Loucy (cell line): ENCODE measurements at regions not wholly inside any gene's neighbourhood (a gene's known extent, or its start where the extent isn't known, plus 50 kb on each side); places are given as distances from the start of the nearest gene placed in this dataset.
"Not testable (repeated sequence)": the region's sequence is repeated elsewhere in the genome, so short reads cannot be mapped to it uniquely, and the experiment has no call there.

ENCODE experiments used
- CTCF ChIP-seq: fragments of 200-600 bp; sonication (generic); conservative IDR thresholded peaks from 2 replicates; pipeline ENCODE4 v1.5.1; 2014; ENCODE audit warnings: mild to moderate bottlenecking, antibody characterized with exemption, low read length
- EZH2phosphoT487 ChIP-seq: fragments of 200-600 bp; IDR thresholded peaks from 2 replicates; pipeline ENCODE4 v1.6.1; 2018; ENCODE audit warnings: antibody characterized with exemption, mild to moderate bottlenecking, moderate library complexity, borderline replicate concordance

GRCh38 chr15:79744485-79744884 lies 152.3 kb downstream of the MTHFS start:
- not testable (repeated sequence) for TF ChIP-seq EZH2phosphoT487, CTCF
